ENCODE measurements at regions not wholly inside any gene's neighbourhood (a gene's known extent, or its start where the extent isn't known, plus 50 kb on each side); places are given as distances from the start of the nearest gene placed in this dataset.

GRCh38 chr13:26456650-26457049 lies 100.8 kb upstream of the WASF3 start:
- no peaks in the 10 kb centered on the region for H3K27me3 ChIP-seq (ENCODE audit: control insufficient read depth, insufficient read depth, low read length)
- H3K36me3 ChIP-seq (ENCODE audit: control insufficient read depth, insufficient read depth, low read length), result no peaks in the 10 kb centered on the region
- peaks cover 36% of the 10 kb centered on the region for H3K4me1 ChIP-seq (ENCODE audit: control insufficient read depth, insufficient read depth, low read length)
- no peaks in the 10 kb centered on the region for H3K9me3 ChIP-seq (replicated peaks; ENCODE audit: control insufficient read depth, low read depth, low read length)
- no peak overlapping the region for H3K4me3 ChIP-seq (ENCODE audit: low read length)
- no peak overlapping the region for H3K27ac ChIP-seq (ENCODE audit: low read length)
- DNase-seq, result no peak
- no CpG with 5 or more reads among the region's 2 CpGs for WGBS (ENCODE audit: insufficient coverage)

GRCh38 chr13:26457212-26457611 lies 100.3 kb upstream of the WASF3 start:
- Histone ChIP-seq H3K4me1 (ENCODE audit: control insufficient read depth, insufficient read depth, low read length) (peaks cover 42% of the 10 kb centered on the region), H3K27ac (ENCODE audit: low read length) (peak overlapping the region; percentile 47), H3K27me3 (ENCODE audit: control insufficient read depth, insufficient read depth, low read length) (no peaks in the 10 kb centered on the region), H3K36me3 (ENCODE audit: control insufficient read depth, insufficient read depth, low read length) (no peaks in the 10 kb centered on the region), H3K4me3 (ENCODE audit: low read length) (no peak overlapping the region), H3K9me3 (replicated peaks; ENCODE audit: control insufficient read depth, low read depth, low read length) (no peaks in the 10 kb centered on the region)
- no peak for DNase-seq

GRCh38 chr13:26458196-26458749 lies 99.2 kb upstream of the WASF3 start:
- DNase-seq, result peak; percentile 79
- Histone ChIP-seq H3K9me3 (replicated peaks; ENCODE audit: control insufficient read depth, low read depth, low read length) (no peaks in the 10 kb centered on the region), H3K36me3 (ENCODE audit: control insufficient read depth, insufficient read depth, low read length) (no peaks in the 10 kb centered on the region), H3K27me3 (ENCODE audit: control insufficient read depth, insufficient read depth, low read length) (no peaks in the 10 kb centered on the region), H3K27ac (ENCODE audit: low read length) (peak overlapping the region; percentile 80), H3K4me1 (ENCODE audit: control insufficient read depth, insufficient read depth, low read length) (peaks cover 46% of the 10 kb centered on the region), H3K4me3 (ENCODE audit: low read length) (no peak overlapping the region)
- WGBS (ENCODE audit: insufficient coverage), result 25% methylated on average over 4 of the region's 10 CpGs

GRCh38 chr13:26459276-26460131 lies 98.0 kb upstream of the WASF3 start:
- no peaks in the 10 kb centered on the region for H3K36me3 ChIP-seq (ENCODE audit: control insufficient read depth, insufficient read depth, low read length)
- H3K27me3 ChIP-seq (ENCODE audit: control insufficient read depth, insufficient read depth, low read length), result no peaks in the 10 kb centered on the region
- no peaks in the 10 kb centered on the region for H3K9me3 ChIP-seq (replicated peaks; ENCODE audit: control insufficient read depth, low read depth, low read length)
- no peak overlapping the region for H3K4me3 ChIP-seq (ENCODE audit: low read length)
- no CpG with 5 or more reads among the region's 9 CpGs for WGBS (ENCODE audit: insufficient coverage)
- DNase-seq, result peak; percentile 96
- H3K27ac ChIP-seq (ENCODE audit: low read length), result peak overlapping the region; percentile 80
- peaks cover 46% of the 10 kb centered on the region for H3K4me1 ChIP-seq (ENCODE audit: control insufficient read depth, insufficient read depth, low read length)

- 33% methylated on average over 4 of the region's 6 CpGs for WGBS (ENCODE audit: insufficient coverage)
- no peak overlapping the region for H3K4me3 ChIP-seq (ENCODE audit: low read length)
- no peaks in the 10 kb centered on the region for H3K9me3 ChIP-seq (replicated peaks; ENCODE audit: control insufficient read depth, low read depth, low read length)
- H3K27ac ChIP-seq (ENCODE audit: low read length), result peak overlapping the region; percentile 80
- H3K27me3 ChIP-seq (ENCODE audit: control insufficient read depth, insufficient read depth, low read length), result no peaks in the 10 kb centered on the region
- peaks cover 55% of the 10 kb centered on the region for H3K4me1 ChIP-seq (ENCODE audit: control insufficient read depth, insufficient read depth, low read length)
- peak; percentile 91 for DNase-seq
- H3K36me3 ChIP-seq (ENCODE audit: control insufficient read depth, insufficient read depth, low read length), result no peaks in the 10 kb centered on the region
Measured at GRCh38 chr13:26460648-26461047, 96.8 kb upstream of the WASF3 start.

- Histone ChIP-seq H3K4me3 (ENCODE audit: low read length) (no peak overlapping the region), H3K27ac (ENCODE audit: low read length) (no peak overlapping the region), H3K27me3 (ENCODE audit: control insufficient read depth, insufficient read depth, low read length) (no peaks in the 10 kb centered on the region), H3K9me3 (replicated peaks; ENCODE audit: control insufficient read depth, low read depth, low read length) (no peaks in the 10 kb centered on the region), H3K4me1 (ENCODE audit: control insufficient read depth, insufficient read depth, low read length) (peaks cover 52% of the 10 kb centered on the region), H3K36me3 (ENCODE audit: control insufficient read depth, insufficient read depth, low read length) (no peaks in the 10 kb centered on the region)
- WGBS (ENCODE audit: insufficient coverage), result 96% methylated on average over 4 of the region's 6 CpGs
- DNase-seq, result no peak
Measured at GRCh38 chr13:26463296-26463695, 94.2 kb upstream of the WASF3 start.

- Histone ChIP-seq H3K27ac (ENCODE audit: low read length) (no peak overlapping the region), H3K4me3 (ENCODE audit: low read length) (no peak overlapping the region), H3K9me3 (replicated peaks; ENCODE audit: control insufficient read depth, low read depth, low read length) (no peaks in the 10 kb centered on the region), H3K36me3 (ENCODE audit: control insufficient read depth, insufficient read depth, low read length) (no peaks in the 10 kb centered on the region), H3K27me3 (ENCODE audit: control insufficient read depth, insufficient read depth, low read length) (no peaks in the 10 kb centered on the region), H3K4me1 (ENCODE audit: control insufficient read depth, insufficient read depth, low read length) (peaks cover 55% of the 10 kb centered on the region)
- DNase-seq, result no peak
- WGBS (ENCODE audit: insufficient coverage), result 67% methylated on average over 4 of the region's 5 CpGs
Measured at GRCh38 chr13:26463848-26464247, 93.6 kb upstream of the WASF3 start.

- peaks cover 49% of the 10 kb centered on the region for H3K4me1 ChIP-seq (ENCODE audit: control insufficient read depth, insufficient read depth, low read length)
- no peaks in the 10 kb centered on the region for H3K27me3 ChIP-seq (ENCODE audit: control insufficient read depth, insufficient read depth, low read length)
- H3K4me3 ChIP-seq (ENCODE audit: low read length), result no peak overlapping the region
- H3K9me3 ChIP-seq (replicated peaks; ENCODE audit: control insufficient read depth, low read depth, low read length), result no peaks in the 10 kb centered on the region
- no peaks in the 10 kb centered on the region for H3K36me3 ChIP-seq (ENCODE audit: control insufficient read depth, insufficient read depth, low read length)
- 78% methylated on average over 12 of the region's 12 CpGs for WGBS (ENCODE audit: insufficient coverage)
- no peak for DNase-seq
- H3K27ac ChIP-seq (ENCODE audit: low read length), result no peak overlapping the region
Measured at GRCh38 chr13:26465514-26465913, 92.0 kb upstream of the WASF3 start.

- H3K4me3 ChIP-seq (ENCODE audit: low read length), result no peak overlapping the region
Measured at GRCh38 chr13:26465954-26466353, 91.5 kb upstream of the WASF3 start.

GRCh38 chr13:26468265-26468801 lies 89.2 kb upstream of the WASF3 start:
- WGBS (ENCODE audit: insufficient coverage), result 30% methylated on average over 2 of the region's 6 CpGs

More at GRCh38 chr13:26465954-26466353, 91.5 kb upstream of the WASF3 start:
- no peaks in the 10 kb centered on the region for H3K27me3 ChIP-seq (ENCODE audit: control insufficient read depth, insufficient read depth, low read length)
- no peaks in the 10 kb centered on the region for H3K9me3 ChIP-seq (replicated peaks; ENCODE audit: control insufficient read depth, low read depth, low read length)
- H3K4me1 ChIP-seq (ENCODE audit: control insufficient read depth, insufficient read depth, low read length), result peaks cover 45% of the 10 kb centered on the region
- no peaks in the 10 kb centered on the region for H3K36me3 ChIP-seq (ENCODE audit: control insufficient read depth, insufficient read depth, low read length)
- no peak overlapping the region for H3K27ac ChIP-seq (ENCODE audit: low read length)
- no peak for DNase-seq

More at GRCh38 chr13:26468265-26468801, 89.2 kb upstream of the WASF3 start:
- peaks cover 31% of the 10 kb centered on the region for H3K4me1 ChIP-seq (ENCODE audit: control insufficient read depth, insufficient read depth, low read length)
- no peaks in the 10 kb centered on the region for H3K36me3 ChIP-seq (ENCODE audit: control insufficient read depth, insufficient read depth, low read length)
- no peaks in the 10 kb centered on the region for H3K9me3 ChIP-seq (replicated peaks; ENCODE audit: control insufficient read depth, low read depth, low read length)
- no peak overlapping the region for H3K4me3 ChIP-seq (ENCODE audit: low read length)
- H3K27me3 ChIP-seq (ENCODE audit: control insufficient read depth, insufficient read depth, low read length), result no peaks in the 10 kb centered on the region
- H3K27ac ChIP-seq (ENCODE audit: low read length), result peak overlapping the region; percentile 66
- peak; percentile 83 for DNase-seq

Data from muscle of leg (tissue), 3 donors.